GM12864 (cell line): ENCODE measurements at regions not wholly inside any gene's neighbourhood (a gene's known extent, or its start where the extent isn't known, plus 50 kb on each side); places are given as distances from the start of the nearest gene placed in this dataset.

ENCODE experiments used
- DNase-seq: peaks from one replicate; pipeline ENCODE4 v3.0.0-alpha.2; 2011; ENCODE audit warnings: low read depth
- H3K4me3 ChIP-seq: 2 replicates; pipeline ENCODE4 v1.5.1; 2011; ENCODE audit warnings: mild to moderate bottlenecking, low read depth, low read length, control low read depth
- CTCF ChIP-seq: IDR thresholded peaks from 2 replicates; pipeline ENCODE4 v1.5.1; 2011; ENCODE audit warnings: low read depth, mild to moderate bottlenecking, moderate library complexity, low read length, control low read depth, inconsistent platforms; ENCODE audit errors: missing control alignments

- TF ChIP-seq CTCF, result no peak
- no peak overlapping the region for H3K4me3 ChIP-seq
- DNase-seq, result no peak
Measured at GRCh38 chr4:42724451-42724850, 67.5 kb upstream of the ATP8A1 start.

GRCh38 chr4:42720533-42720932 lies 63.6 kb upstream of the ATP8A1 start:
- H3K4me3 ChIP-seq, result no peak overlapping the region
- DNase-seq, result no peak
- TF ChIP-seq CTCF, result no peak

- no peak for TF ChIP-seq CTCF
- DNase-seq, result no peak
Measured at GRCh38 chr4:42719257-42719656, 62.4 kb upstream of the ATP8A1 start.

DNA sequence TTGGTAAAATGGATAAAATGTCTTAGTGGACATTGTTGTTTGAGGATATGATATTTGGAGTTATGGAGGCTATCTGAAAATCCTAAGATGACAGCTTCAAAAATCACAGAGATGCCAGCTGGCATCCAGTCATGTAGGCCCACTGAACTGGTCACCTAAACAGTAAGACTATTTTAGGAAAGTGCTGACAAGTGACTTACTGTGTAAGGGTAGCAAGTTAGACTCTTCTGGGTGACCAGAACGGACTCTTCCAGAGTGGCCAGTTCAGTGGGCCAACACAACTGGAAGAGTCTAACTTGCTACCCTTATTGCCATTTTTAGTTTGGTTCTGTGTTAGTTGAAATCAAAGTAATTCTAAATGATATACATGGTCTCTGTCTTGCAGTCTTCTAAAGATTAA lies 61.4 kb upstream of the ATP8A1 start:
- DNase-seq, result no peak
- TF ChIP-seq CTCF, result no peak
- no peak overlapping the region for H3K4me3 ChIP-seq

More at GRCh38 chr4:42719257-42719656, 62.4 kb upstream of the ATP8A1 start:
- no peak overlapping the region for H3K4me3 ChIP-seq

DNA sequence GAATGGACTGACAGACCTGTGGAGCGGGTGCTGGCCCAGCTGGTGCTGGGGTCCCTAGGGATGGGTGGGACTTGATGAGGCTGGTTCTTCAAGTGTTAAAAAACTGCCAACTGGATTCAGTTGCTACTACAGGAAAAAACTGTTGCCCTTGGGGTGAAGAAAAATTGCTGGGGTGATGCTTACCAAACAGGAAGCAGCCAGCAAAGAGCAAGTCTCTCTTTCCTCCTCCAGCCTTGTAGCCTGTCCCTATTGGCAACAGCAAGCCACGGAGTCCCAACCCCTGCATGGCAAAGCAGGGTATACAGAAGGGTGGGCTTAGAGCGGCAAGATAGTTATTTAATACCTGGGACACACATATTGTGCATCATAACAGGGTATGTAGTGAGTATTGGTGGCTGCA lies 60.1 kb upstream of the ATP8A1 start:
- DNase-seq, result no peak
- no peak for TF ChIP-seq CTCF
- H3K4me3 ChIP-seq, result no peak overlapping the region

GRCh38 chr4:42715807-42716482 lies 59.0 kb upstream of the ATP8A1 start:
- TF ChIP-seq CTCF, result no peak
- H3K4me3 ChIP-seq, result no peak overlapping the region
- DNase-seq, result no peak

DNA sequence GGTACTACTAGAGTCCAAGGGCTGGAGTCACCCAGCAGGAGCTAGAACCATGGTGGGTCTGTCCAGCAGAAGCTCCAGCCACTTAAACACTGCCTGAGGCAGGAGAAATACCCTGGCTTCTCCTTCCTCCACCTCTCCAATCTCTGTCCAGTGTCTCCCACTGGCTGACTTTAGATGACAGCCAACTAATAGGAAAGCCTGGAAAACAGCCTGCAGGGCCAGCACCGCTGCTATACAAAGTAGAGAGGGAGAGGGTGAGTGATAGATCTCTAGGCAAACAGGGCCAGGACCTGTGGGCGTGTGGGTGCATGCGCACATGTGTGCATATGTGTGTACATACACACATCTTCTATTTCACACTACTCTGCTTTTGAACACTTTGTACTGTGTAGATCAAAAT lies 56.5 kb upstream of the ATP8A1 start:
- DNase-seq, result no peak
- H3K4me3 ChIP-seq, result no peak overlapping the region
- TF ChIP-seq CTCF, result no peak
